Hematopoietic multipotent progenitor cell treated with erythropoietin and hydrocortisone succinate and interleukin-3 and kit ligand, for 8 days (in vitro differentiated cells): ENCODE measurements at regions not wholly inside any gene's neighbourhood (a gene's known extent, or its start where the extent isn't known, plus 50 kb on each side); places are given as distances from the start of the nearest gene placed in this dataset.
"Not testable (repeated sequence)": the region's sequence is repeated elsewhere in the genome, so short reads cannot be mapped to it uniquely, and the experiment has no call there.

Experiments
- DNase-seq: peaks from one replicate; pipeline ENCODE4 v3.0.0-alpha.2; 2015

DNA sequence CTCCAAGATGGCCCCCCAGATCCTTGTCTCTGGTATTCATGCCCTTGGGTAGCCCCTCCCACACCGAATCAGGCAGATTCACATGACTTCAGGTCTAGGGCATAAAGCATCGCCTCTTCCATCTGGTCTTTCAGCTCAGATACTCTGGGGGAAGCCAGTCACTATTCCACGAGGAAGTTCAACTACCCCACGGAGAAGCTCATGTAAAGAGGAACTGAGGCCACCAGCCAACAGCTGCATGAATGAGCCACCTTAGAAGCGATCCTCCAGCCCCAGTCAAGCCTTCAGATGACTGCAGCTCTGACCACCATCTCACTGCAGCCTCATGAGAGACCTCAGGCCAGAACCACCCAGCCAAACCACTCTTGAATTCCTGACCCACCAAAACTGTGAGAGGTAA lies 54.1 kb downstream of the SOCS3 start:
- no peak for DNase-seq

GRCh38 chr17:78304549-78305037 lies 55.3 kb downstream of the SOCS3 start:
- no peak for DNase-seq

DNA sequence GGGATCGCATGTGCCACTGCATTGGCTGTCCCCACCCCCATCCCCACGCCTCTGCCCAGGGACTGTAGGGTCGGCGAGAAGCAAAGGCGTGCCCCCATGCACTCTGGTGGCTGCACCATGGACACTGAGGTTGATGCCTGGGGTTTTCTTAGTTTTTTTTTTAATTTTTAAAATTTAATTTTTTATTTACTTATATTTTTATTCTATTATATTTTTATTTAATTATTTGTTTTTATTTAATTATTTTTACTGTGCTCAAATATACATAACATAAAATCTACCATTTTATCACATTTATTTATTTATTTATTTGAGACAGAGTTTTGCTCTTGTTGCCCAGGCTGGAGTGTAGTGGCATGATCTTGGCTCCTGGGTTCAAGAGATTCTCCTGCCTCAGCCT lies 57.4 kb downstream of the SOCS3 start:
- DNase-seq: no peak

DNA sequence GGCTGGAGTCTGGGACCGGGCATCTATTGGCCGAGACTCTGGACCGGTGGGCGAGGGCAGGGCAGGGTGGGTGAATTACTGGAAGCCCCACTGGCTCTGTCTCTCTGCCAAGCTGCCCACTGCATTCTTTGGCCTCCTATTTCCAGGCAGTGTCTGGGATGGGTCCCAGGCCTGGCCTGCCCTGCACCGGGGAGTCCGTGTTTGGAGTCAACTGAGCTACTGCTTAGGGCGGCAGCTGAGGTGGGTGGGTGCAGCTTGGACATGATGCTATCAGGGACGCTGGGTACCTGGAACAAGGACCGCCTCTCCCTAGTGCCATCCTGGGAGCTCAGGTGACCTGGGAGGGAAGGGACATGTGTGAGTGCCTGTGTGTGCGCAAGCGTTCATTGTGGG lies 58.1 kb downstream of the SOCS3 start:
- no peak for DNase-seq

DNA sequence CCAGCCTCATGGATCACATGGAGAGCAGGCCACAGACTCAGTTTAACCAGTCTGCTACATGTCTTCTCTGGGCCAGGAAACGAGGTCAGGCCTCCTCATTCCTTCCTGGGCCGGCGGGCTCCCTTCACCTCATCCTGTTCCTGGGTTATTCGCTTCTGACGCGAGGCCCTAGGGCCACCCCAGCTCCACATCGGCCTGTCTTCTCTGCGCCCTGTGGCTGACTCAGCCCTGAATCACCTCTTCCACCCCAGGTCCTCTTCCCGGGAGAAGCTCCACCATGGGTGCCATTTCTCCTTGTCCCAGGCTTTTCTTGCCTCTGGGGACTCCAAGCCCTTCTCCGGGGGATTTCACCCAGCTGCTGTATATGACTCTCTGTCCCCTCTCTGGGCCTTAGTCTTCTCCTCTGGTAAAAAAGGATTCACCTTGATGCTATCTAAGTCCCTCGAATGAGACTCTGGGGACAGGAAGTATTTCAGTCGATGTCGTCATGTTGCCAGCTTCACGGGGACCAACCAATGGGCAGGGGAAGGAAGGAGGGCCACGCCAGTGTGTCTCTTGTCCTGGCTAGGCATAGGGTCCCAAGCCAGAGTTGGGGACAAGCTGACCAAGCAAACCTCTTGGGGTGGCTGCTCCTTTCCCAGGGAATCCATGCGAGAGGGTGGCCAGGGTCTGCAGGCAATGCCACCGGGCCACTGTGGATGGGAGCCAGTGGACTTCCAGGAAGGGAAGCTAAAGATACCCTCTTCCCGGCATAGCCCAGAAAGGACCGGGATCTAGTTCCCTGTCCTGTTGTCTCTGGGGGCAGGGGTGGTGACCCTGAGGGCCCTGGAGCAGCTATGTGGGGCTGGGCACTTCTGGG lies 58.7 kb downstream of the SOCS3 start:
- DNase-seq: no peak

DNA sequence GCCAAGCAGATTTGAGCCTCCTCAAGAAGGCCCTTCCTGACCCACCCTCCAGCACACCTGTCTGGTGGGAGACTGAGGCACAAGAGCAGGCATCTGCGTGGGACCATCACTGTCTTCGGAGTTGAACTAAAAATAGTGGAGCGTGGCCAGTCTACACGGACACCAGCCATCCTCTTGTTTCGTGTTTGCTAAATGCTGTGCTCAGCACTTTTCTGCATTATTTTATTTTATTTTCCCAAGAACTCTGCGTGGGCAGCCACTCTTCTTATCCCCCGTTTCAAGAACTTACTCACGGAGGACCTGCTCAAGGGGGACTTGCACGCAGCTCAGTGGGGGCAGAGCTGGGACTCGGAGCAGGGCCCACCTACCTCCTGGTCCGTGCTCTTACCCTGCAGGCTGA lies 60.8 kb downstream of the SOCS3 start:
- no peak for DNase-seq

- DNase-seq: no peak
Measured at GRCh38 chr17:78294776-78295175, 63.3 kb downstream of the TMEM235 start.

DNA sequence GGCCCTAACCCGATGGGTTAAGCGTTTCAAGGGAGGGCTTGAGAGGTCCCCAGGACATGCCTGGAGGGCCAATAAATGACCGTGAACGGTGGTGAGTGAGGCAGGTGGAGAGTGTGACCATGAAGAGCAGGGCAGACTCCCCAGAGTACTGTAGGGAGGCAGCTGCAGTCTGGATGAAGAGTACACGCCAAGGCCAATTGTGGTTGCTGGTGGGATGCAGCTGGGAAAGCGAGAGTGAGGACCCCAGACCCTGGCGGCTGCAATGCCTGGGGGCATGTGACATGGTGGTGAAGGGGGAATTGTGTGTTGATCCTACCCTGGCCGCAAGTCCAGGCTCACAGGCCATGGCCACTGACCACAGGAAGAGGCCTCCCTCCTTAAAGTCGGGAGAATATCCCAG lies 62.9 kb downstream of the TMEM235 start:
- DNase-seq: no peak

GRCh38 chr17:78293151-78293550 lies 61.7 kb downstream of the TMEM235 start:
- DNase-seq: not testable (repeated sequence)

- DNase-seq: no peak
Measured at GRCh38 chr17:78291944-78292910, 60.8 kb downstream of the TMEM235 start.

DNA sequence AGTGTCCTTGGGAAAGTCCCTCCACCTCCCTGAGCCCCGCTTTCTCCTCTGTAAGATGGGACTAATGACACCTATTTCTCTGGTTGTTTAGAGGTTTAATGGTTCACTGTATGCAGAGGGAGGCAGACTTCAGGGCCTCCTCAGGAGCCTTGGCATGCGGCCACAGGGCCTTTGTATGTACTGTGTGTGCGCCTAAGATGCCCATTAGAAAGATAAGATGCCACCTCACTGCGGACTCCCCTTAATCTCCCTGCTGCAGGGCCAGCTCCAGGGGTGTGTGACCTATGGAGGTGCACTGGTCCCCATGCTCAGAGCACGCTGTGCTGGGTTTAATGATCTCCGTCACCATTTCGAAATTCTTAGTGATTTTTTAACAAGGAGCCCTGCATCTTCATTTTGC lies 59.3 kb downstream of the TMEM235 start:
- DNase-seq: peak; percentile 91
